Effector memory CD4-positive, alpha-beta T cell (primary cell): ENCODE measurements at regions not wholly inside any gene's neighbourhood (a gene's known extent, or its start where the extent isn't known, plus 50 kb on each side); places are given as distances from the start of the nearest gene placed in this dataset.

ENCODE experiments used
- DNase-seq, 3 donors: peaks; one replicate each; pipeline ENCODE4 v3.0.0-alpha.2; 2020
- H3K27ac ChIP-seq: 2 replicates; pipeline ENCODE4 v1.7.0; 2013; ENCODE audit warnings: mild to moderate bottlenecking, low read length, moderate library complexity; ENCODE audit not compliant: insufficient read depth, poor library complexity, severe bottlenecking
- H3K27me3 ChIP-seq: replicated peaks from 2 replicates; pipeline ENCODE4 v1.7.0; 2013; ENCODE audit warnings: mild to moderate bottlenecking, low read length; ENCODE audit not compliant: insufficient read depth, control insufficient read depth, poor library complexity, severe bottlenecking
- H3K36me3 ChIP-seq: 2 replicates; pipeline ENCODE4 v1.7.0; 2013; ENCODE audit warnings: mild to moderate bottlenecking, low read length, moderate library complexity; ENCODE audit not compliant: control insufficient read depth, insufficient read depth
- H3K4me1 ChIP-seq: 2 replicates; pipeline ENCODE4 v1.7.0; 2013; ENCODE audit warnings: low read length, mild to moderate bottlenecking; ENCODE audit not compliant: control insufficient read depth, insufficient read depth, poor library complexity, severe bottlenecking
- H3K4me3 ChIP-seq: 2 replicates; pipeline ENCODE4 v1.7.0; 2013; ENCODE audit warnings: low read length, low read depth, mild to moderate bottlenecking; ENCODE audit not compliant: insufficient read depth, poor library complexity, severe bottlenecking
- H3K9me3 ChIP-seq: 2 replicates; pipeline ENCODE4 v1.7.0; 2013; ENCODE audit warnings: mild to moderate bottlenecking, low read length, moderate library complexity; ENCODE audit not compliant: control insufficient read depth

DNA sequence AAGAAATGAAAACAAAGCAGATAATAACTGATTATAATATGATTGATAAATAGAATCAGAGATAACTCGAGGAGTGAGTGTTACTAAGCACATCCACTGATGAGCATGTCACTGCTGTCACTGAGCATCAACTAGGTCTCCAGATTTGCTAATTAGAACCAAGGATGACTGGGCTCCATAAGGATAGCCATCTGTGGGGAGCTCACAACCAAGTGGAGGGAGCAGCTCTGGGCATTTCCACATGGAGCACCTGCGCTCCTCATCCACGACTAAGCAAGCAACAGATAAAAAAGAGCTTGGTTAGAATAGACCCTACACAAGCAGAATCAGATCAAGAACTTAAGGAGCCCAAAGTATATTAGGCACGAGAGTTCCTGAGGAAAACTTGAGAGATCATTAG, 396.0 kb upstream of the B3GAT1 start:
- H3K9me3 ChIP-seq: no peaks in the 10 kb centered on the region
- H3K27ac ChIP-seq: no peak overlapping the region
- DNase-seq: no peak
- H3K36me3 ChIP-seq: no peaks in the 10 kb centered on the region
- no peaks in the 10 kb centered on the region for H3K4me1 ChIP-seq
- no peak overlapping the region for H3K4me3 ChIP-seq
- H3K27me3 ChIP-seq: no peaks in the 10 kb centered on the region

GRCh38 chr11:134802598-134802997, 390.6 kb upstream of the B3GAT1 start:
- Histone ChIP-seq H3K36me3 (no peaks in the 10 kb centered on the region), H3K4me1 (no peaks in the 10 kb centered on the region), H3K27me3 (no peaks in the 10 kb centered on the region), H3K9me3 (no peaks in the 10 kb centered on the region), H3K4me3 (no peak overlapping the region), H3K27ac (no peak overlapping the region)
- no peak for DNase-seq

DNA sequence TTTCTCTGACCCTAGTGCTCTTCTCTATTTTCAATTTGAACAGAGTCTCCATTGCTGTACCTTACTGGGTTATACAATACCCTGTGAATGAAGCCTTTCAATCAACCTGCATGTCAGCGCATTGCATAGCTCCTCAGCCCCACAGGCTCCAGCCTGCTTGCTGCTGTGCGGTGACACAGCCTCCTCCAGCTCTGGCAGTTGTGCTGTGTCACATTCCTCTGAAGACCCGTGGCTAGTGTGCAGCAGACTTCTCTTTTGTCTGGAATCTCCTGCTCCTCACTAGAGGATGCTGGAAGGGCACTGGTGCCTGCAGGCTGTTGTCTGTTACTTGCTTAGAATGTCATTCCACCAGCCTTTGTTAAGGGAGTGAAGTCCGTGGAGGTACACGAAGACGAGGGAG, 390.1 kb upstream of the B3GAT1 start:
- Histone ChIP-seq H3K9me3 (no peaks in the 10 kb centered on the region), H3K4me3 (no peak overlapping the region), H3K27ac (no peak overlapping the region), H3K4me1 (no peaks in the 10 kb centered on the region), H3K27me3 (no peaks in the 10 kb centered on the region), H3K36me3 (no peaks in the 10 kb centered on the region)
- DNase-seq: no peak

GRCh38 chr11:134801570-134801969, 389.5 kb upstream of the B3GAT1 start:
- Histone ChIP-seq H3K27me3 (no peaks in the 10 kb centered on the region), H3K27ac (no peak overlapping the region), H3K4me1 (no peaks in the 10 kb centered on the region), H3K9me3 (no peaks in the 10 kb centered on the region), H3K36me3 (no peaks in the 10 kb centered on the region), H3K4me3 (no peak overlapping the region)
- DNase-seq: no peak

DNA sequence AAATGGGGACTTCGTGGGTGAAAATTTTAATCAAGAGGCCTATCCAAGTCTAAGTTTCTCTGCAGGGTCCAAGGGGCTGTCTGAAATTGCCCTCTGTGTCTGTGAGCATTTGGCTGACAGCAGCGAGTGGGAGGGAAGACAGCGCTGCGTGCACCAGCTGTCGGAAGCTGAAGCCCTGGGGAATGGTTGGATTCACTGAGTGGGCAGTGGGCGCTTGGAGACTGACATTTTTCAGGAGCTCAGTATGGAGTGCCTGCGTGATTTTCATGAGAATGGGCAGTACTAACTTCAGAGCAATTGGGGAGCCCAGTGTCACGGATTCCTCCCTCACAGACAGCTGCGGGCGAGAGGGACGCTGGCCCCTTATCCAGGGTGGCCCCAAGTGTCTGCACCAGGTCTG, 388.8 kb upstream of the B3GAT1 start:
- H3K36me3 ChIP-seq: no peaks in the 10 kb centered on the region
- H3K4me3 ChIP-seq: no peak overlapping the region
- no peaks in the 10 kb centered on the region for H3K4me1 ChIP-seq
- no peak for DNase-seq
- H3K27ac ChIP-seq: no peak overlapping the region
- H3K27me3 ChIP-seq: no peaks in the 10 kb centered on the region
- H3K9me3 ChIP-seq: no peaks in the 10 kb centered on the region

DNA sequence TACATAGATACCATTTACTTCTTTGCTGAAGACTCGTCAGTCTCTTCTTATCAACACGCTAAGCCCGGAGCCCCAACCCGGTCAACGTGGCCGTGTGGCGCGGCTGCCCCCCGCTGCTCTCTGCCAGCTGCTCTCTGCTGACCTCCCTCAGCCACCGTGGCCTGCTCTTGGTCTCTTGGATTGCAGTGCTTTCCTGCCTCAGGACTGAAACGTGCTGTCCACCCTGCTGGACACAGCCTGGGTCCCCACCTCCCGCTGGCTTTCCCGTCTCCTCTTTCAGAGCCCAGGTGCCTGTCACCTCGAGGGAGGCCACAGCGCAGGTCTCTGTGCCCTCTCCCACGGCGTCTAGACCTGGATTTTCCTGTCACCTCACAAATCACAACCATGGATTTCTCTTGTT, 388.1 kb upstream of the B3GAT1 start:
- Histone ChIP-seq H3K4me1 (no peaks in the 10 kb centered on the region), H3K4me3 (no peak overlapping the region), H3K9me3 (no peaks in the 10 kb centered on the region), H3K36me3 (no peaks in the 10 kb centered on the region), H3K27ac (no peak overlapping the region), H3K27me3 (no peaks in the 10 kb centered on the region)
- no peak for DNase-seq

DNA sequence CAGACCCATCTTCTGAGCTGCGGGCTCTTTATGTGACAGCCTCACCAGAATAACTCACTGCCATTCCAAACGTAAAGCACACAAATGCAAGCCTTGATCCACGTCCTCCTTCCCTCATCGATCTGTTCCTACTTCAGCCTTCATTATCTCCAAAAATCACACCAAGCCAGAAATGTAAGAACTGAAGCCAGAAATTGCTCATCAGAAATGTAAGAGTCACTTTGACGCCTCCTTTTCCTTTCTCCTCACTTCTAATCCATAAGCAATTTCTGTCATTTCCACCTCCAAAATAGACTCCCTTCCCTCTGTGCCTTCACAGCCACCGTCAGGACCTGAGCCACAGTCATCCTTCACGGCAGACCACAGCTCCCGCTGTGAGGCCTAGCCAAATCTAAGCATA, 387.3 kb upstream of the B3GAT1 start:
- Histone ChIP-seq H3K27ac (no peak overlapping the region), H3K4me1 (no peaks in the 10 kb centered on the region), H3K9me3 (no peaks in the 10 kb centered on the region), H3K36me3 (no peaks in the 10 kb centered on the region), H3K4me3 (no peak overlapping the region), H3K27me3 (no peaks in the 10 kb centered on the region)
- DNase-seq: no peak

GRCh38 chr11:134797411-134798089, 385.5 kb upstream of the B3GAT1 start:
- no peak for DNase-seq
- Histone ChIP-seq H3K9me3 (no peaks in the 10 kb centered on the region), H3K4me1 (no peaks in the 10 kb centered on the region), H3K4me3 (no peak overlapping the region), H3K27ac (no peak overlapping the region), H3K27me3 (no peaks in the 10 kb centered on the region), H3K36me3 (no peaks in the 10 kb centered on the region)

DNA sequence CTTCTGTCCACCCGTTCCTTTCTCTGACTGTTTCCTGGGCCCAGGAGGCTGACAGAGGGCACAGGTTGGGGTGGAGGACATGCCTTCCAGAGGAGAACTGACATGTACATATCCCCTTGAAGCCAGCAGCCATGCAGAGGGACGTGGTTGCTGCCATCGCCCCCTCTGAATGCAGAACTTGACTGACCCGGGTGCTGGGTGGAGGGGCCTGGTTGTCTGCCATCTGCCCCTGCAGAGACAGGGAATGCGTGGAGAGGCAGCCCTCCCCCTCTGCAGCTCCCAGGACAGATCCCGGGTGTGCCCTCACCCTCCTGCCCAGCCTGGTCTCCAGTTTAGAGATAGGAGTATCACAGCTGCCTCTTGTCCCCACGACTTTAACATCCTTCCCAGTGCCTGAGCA, 383.0 kb upstream of the B3GAT1 start:
- DNase-seq: no peak
- Histone ChIP-seq H3K36me3 (no peaks in the 10 kb centered on the region), H3K27me3 (no peaks in the 10 kb centered on the region), H3K27ac (no peak overlapping the region), H3K9me3 (no peaks in the 10 kb centered on the region), H3K4me3 (no peak overlapping the region), H3K4me1 (no peaks in the 10 kb centered on the region)

GRCh38 chr11:134794192-134794591, 382.1 kb upstream of the B3GAT1 start:
- Histone ChIP-seq H3K9me3 (no peaks in the 10 kb centered on the region), H3K27me3 (no peaks in the 10 kb centered on the region), H3K27ac (no peak overlapping the region), H3K36me3 (no peaks in the 10 kb centered on the region), H3K4me3 (no peak overlapping the region), H3K4me1 (no peaks in the 10 kb centered on the region)
- no peak for DNase-seq
